Naive thymus-derived CD4-positive, alpha-beta T cell (primary cell): ENCODE measurements at regions not wholly inside any gene's neighbourhood (a gene's known extent, or its start where the extent isn't known, plus 50 kb on each side); places are given as distances from the start of the nearest gene placed in this dataset.

ENCODE experiments used
- ATAC-seq: fragments of 150-1000 bp; cut with Tn5 transposase; 2 replicates; pipeline ENCODE4 v1.10.0; 2021; ENCODE audit warnings: mild to moderate bottlenecking, moderate library complexity
- CTCF ChIA-PET: fragments of 350-600 bp; sonication (Branson Sonifier 250); formaldehyde crosslinking; loops from one replicate; lab custom pipeline; 2021; ENCODE audit warnings: antibody characterized with exemption; lab: Charles Lee
- POLR2A ChIA-PET: fragments of 350-600 bp; sonication (Branson Sonifier 250); formaldehyde crosslinking; loops from one replicate; lab custom pipeline; 2021; ENCODE audit warnings: antibody characterized with exemption, inconsistent platforms; lab: Charles Lee
- DNase-seq, 9 donors: peaks; one replicate each; pipeline versions ENCODE4 v3.0.0 to v3.0.0-alpha.2; 2020 to 2022; ENCODE audit warnings: mixed read lengths in 1 of 9
- H3K27ac ChIP-seq: one replicate; pipeline ENCODE4 v1.7.0; 2013; ENCODE audit warnings: mild to moderate bottlenecking, low read depth, low read length, moderate library complexity
- H3K27me3 ChIP-seq, 2 donors: one replicate each; pipeline ENCODE4 v1.7.0; 2013; ENCODE audit warnings: low read length in 2 of 2, mild to moderate bottlenecking in 2 of 2, moderate library complexity in 2 of 2; ENCODE audit not compliant: control insufficient read depth in 2 of 2, insufficient read depth in 2 of 2
- H3K36me3 ChIP-seq, 3 experiments: 1 replicate in 2 of 3; 2 replicates in 1 of 3; pipeline ENCODE4 v1.7.0; 2013; ENCODE audit warnings: low read length in 3 of 3, mild to moderate bottlenecking in 3 of 3, moderate library complexity in 1 of 3; ENCODE audit not compliant: insufficient read depth in 3 of 3, control insufficient read depth in 2 of 3
- H3K4me1 ChIP-seq, 2 donors: one replicate each; pipeline ENCODE4 v1.7.0; 2013; ENCODE audit warnings: low read length in 2 of 2, mild to moderate bottlenecking in 2 of 2, moderate library complexity in 1 of 2; ENCODE audit not compliant: control insufficient read depth in 2 of 2, insufficient read depth in 2 of 2
- H3K4me3 ChIP-seq: 2 replicates; pipeline ENCODE4 v1.7.0; 2013; ENCODE audit warnings: mild to moderate bottlenecking, low read length
- H3K9me3 ChIP-seq, 3 experiments: 1 replicate in 2 of 3; 2 replicates in 1 of 3; pipeline ENCODE4 v1.7.0; 2013; ENCODE audit warnings: low read length in 3 of 3; ENCODE audit not compliant: control insufficient read depth in 2 of 3
- H3K27ac Mint-ChIP-seq, 9 donors: one replicate each; pipeline ENCODE4 v1.8.0; 2020 to 2022; ENCODE audit warnings: mixed read lengths in 9 of 9, mild to moderate bottlenecking in 8 of 9, moderate library complexity in 5 of 9, inconsistent platforms in 2 of 9
- H3K27me3 Mint-ChIP-seq, 5 donors: one replicate each; pipeline ENCODE4 v1.8.0; 2021 to 2022; ENCODE audit warnings: mixed read lengths in 5 of 5, mild to moderate bottlenecking in 1 of 5
- H3K36me3 Mint-ChIP-seq, 5 donors: one replicate each; pipeline ENCODE4 v1.8.0; 2020 to 2022; ENCODE audit warnings: mixed read lengths in 5 of 5, mild to moderate bottlenecking in 3 of 5, inconsistent platforms in 1 of 5
- H3K4me1 Mint-ChIP-seq, 7 donors: one replicate each; pipeline ENCODE4 v1.8.0; 2020 to 2022; ENCODE audit warnings: mixed read lengths in 7 of 7, mild to moderate bottlenecking in 3 of 7, inconsistent platforms in 1 of 7
- H3K4me3 Mint-ChIP-seq, 10 donors: one replicate each; pipeline ENCODE4 v1.8.0; 2020 to 2022; ENCODE audit warnings: mild to moderate bottlenecking in 10 of 10, mixed read lengths in 10 of 10, moderate library complexity in 6 of 10, inconsistent platforms in 2 of 10
- H3K9me3 Mint-ChIP-seq, 11 donors: one replicate each; pipeline ENCODE4 v1.8.0; 2020 to 2022; ENCODE audit warnings: mixed read lengths in 11 of 11, mild to moderate bottlenecking in 4 of 11, inconsistent platforms in 1 of 11, moderate library complexity in 1 of 11
- intact Hi-C, 2 donors: fragments of 100-400 bp; cut with micrococcal nuclease; formaldehyde crosslinking; loops; one replicate each; pipeline ENCODE4 v1.15.1; 2023

DNA sequence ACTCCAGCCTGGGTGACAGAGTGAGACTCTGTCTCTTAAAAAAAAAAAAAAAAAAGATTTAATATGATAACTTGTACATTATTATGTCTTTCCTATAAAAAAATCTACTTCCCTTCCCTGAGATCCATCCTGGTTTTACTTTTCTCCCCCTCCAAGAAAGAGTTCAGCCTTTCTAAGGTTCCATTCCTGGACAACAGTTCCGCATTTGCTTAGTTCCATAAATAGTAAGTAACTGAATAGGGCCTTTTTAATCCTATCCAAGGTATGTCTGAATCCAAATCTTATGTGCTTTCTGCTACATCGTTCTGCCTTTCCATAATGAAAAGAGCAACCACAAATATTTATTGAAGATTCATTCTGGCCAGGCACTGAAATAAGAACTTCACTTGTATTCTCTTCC is 187.8 kb downstream of the DACT1 start:
- ATAC-seq: no peak
- POLR2A ChIA-PET: no interaction called here

DNA sequence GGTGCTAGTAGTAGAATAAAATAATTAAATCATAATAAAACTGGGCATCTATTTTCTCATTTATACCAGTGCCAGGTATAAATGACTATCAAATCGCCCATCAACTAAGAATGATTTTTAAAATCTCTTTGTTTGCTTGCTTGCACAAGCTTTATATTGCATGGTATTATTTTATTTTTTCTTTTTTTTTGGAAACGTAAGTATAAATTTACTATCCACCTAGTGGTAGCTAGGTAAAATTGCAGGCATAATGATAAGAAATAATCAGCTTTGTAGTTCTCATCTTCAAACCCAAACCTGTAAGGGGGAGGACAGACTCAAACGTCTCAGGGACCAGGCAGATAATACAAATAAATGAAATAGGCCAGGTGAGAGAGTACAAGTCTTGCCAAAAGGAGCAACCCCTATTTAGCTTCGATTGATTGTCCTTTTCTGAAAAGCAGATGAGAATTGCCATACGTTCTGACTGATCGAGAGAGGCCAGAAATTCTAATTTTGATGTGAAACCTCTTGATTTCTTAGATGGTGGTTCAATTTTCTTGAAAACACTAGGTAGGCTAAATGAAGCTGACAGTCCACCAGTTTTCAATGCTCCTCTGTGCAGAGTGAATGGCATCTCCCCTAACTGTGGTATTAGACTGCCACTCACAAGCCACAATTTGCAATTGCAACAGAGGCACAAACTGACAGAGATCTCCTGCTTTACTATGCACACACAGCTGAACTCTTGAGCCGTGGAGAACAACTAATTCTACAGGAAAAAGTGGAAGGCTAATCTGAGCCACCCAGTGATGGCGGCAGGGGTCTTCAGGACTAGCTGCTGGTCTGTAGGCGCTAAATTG is 189.3 kb downstream of the DACT1 start:
- H3K36me3 Mint-ChIP-seq: no peaks in the 10 kb centered on the region
- peaks cover 0 to 14% (median 3%) of the 10 kb centered on the region in 7 donors for H3K4me1 Mint-ChIP-seq
- H3K4me1 ChIP-seq: no peaks in the 10 kb centered on the region
- POLR2A ChIA-PET: no interaction called here
- no peak overlapping the region for H3K4me3 ChIP-seq
- no peak for ATAC-seq
- intact Hi-C loops: loop anchor here in 1 of 2 donors (1.0 kb wide), 1 partner anchor 326 kb away; no protein-coding TSS in a partner anchor
- H3K27ac Mint-ChIP-seq: no peak overlapping the region
- no peaks in the 10 kb centered on the region for H3K27me3 ChIP-seq
- peaks cover 0 to 8% (median 0%) of the 10 kb centered on the region in 11 donors for H3K9me3 Mint-ChIP-seq
- no peak for DNase-seq
- H3K4me3 Mint-ChIP-seq: no peak overlapping the region
- CTCF ChIA-PET: no interaction called here
- no peak overlapping the region for H3K27ac ChIP-seq
- H3K9me3 ChIP-seq: no peaks in the 10 kb centered on the region
- no peaks in the 10 kb centered on the region for H3K36me3 ChIP-seq
- no peaks in the 10 kb centered on the region for H3K27me3 Mint-ChIP-seq

More for the DNA sequence above, 187.8 kb downstream of the DACT1 start:
- Mint-ChIP-seq H3K9me3 (peaks cover 0 to 8% (median 0%) of the 10 kb centered on the region in 11 donors), H3K27ac (no peak overlapping the region), H3K4me3 (no peak overlapping the region), H3K36me3 (no peaks in the 10 kb centered on the region), H3K4me1 (peaks cover 0 to 10% (median 3%) of the 10 kb centered on the region in 7 donors), H3K27me3 (no peaks in the 10 kb centered on the region)
- CTCF ChIA-PET: no interaction called here
- Histone ChIP-seq H3K4me1 (no peaks in the 10 kb centered on the region), H3K9me3 (no peaks in the 10 kb centered on the region), H3K27ac (no peak overlapping the region), H3K4me3 (no peak overlapping the region), H3K36me3 (no peaks in the 10 kb centered on the region), H3K27me3 (no peaks in the 10 kb centered on the region)
- no peak for DNase-seq
- intact Hi-C loops: no loop called here

DNA sequence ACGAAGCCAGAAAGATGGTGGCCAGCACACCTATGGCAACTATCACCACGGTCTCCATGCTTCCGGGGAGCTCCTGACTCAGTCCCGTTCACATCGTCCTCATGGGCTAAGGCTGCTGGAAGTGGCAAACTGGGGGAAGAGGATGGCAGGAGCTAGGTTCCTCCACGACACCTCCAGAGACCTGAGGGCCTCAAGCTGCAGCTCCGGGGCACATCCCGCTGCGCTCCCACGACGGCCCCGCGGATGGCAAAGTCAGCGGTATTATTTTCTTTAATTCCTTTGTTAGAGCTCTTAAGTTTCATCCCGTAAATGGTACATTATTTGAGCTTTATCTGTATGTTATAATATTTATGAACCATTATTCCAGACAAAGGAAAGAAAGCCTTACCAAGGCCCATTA is 190.5 kb downstream of the DACT1 start:
- Mint-ChIP-seq H3K9me3 (peaks cover 0 to 8% (median 0%) of the 10 kb centered on the region in 11 donors), H3K4me1 (peaks cover 0 to 14% (median 3%) of the 10 kb centered on the region in 7 donors), H3K4me3 (no peak overlapping the region), H3K36me3 (peaks cover 0 to 3% (median 0%) of the 10 kb centered on the region in 5 donors), H3K27ac (no peak overlapping the region), H3K27me3 (no peaks in the 10 kb centered on the region)
- ChIA-PET POLR2A (no interaction called here), CTCF (no interaction called here)
- intact Hi-C loops: no loop called here
- Histone ChIP-seq H3K9me3 (no peaks in the 10 kb centered on the region), H3K27ac (no peak overlapping the region), H3K4me3 (no peak overlapping the region), H3K36me3 (no peaks in the 10 kb centered on the region), H3K27me3 (no peaks in the 10 kb centered on the region), H3K4me1 (no peaks in the 10 kb centered on the region)
- no peak for ATAC-seq
- no peak for DNase-seq

DNA sequence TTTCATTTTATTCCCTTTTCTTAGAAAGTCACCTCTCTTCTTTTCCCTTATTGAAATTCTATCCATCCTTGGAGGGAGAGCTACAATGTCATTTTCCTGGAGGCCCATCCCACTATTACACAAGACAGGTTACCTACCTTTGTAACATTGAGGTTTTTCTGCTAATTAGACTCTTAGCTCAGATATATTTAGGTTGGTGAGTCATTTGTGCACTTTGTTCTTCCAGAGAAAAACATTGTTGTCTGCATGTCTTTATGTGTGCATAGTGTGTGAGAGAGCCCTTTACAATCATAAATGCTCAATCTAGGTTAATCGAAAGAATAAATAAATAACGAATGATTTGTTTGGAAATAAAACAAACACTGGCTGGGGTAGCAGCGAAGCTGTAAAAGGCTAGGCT is 191.8 kb downstream of the DACT1 start:
- Mint-ChIP-seq H3K9me3 (peaks cover 0 to 8% (median 0%) of the 10 kb centered on the region in 11 donors), H3K4me3 (peak overlapping the region in 1 of 10 donors; percentile 47), H3K27me3 (no peaks in the 10 kb centered on the region), H3K36me3 (peaks cover 0 to 3% (median 0%) of the 10 kb centered on the region in 5 donors), H3K4me1 (peaks cover 0 to 14% (median 3%) of the 10 kb centered on the region in 7 donors), H3K27ac (peak overlapping the region in 2 of 9 donors; percentile 1 to 22)
- intact Hi-C loops: no loop called here
- CTCF ChIA-PET: no interaction called here
- POLR2A ChIA-PET: no interaction called here
- H3K9me3 ChIP-seq: no peaks in the 10 kb centered on the region
- H3K4me1 ChIP-seq: no peaks in the 10 kb centered on the region
- H3K27ac ChIP-seq: no peak overlapping the region
- H3K36me3 ChIP-seq: no peaks in the 10 kb centered on the region
- no peak overlapping the region for H3K4me3 ChIP-seq
- no peaks in the 10 kb centered on the region for H3K27me3 ChIP-seq
- no peak for DNase-seq
- ATAC-seq: no peak

DNA sequence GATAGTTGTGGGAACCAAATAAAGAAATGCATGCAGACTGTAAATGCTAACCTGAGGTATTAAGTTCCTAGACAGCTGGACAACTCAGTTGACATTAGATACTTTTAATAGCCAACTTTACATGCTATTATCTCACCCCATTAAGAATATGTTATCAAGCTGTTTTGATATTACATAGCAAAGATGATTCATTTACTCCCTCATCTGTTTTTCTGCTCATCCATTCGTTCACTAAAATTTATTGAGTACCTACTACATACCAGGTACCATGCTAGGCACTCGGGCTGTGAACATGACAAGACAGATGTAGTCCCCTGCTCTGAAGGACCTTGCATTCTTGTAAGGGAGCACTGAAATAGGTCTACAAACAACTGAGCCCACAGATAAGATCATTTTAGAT is 192.4 kb downstream of the DACT1 start:
- Mint-ChIP-seq H3K4me3 (no peak overlapping the region), H3K36me3 (peaks cover 0 to 3% (median 0%) of the 10 kb centered on the region in 5 donors), H3K27ac (no peak overlapping the region), H3K9me3 (peaks cover 0 to 8% (median 0%) of the 10 kb centered on the region in 11 donors), H3K27me3 (no peaks in the 10 kb centered on the region), H3K4me1 (peaks cover 0 to 14% (median 3%) of the 10 kb centered on the region in 7 donors)
- DNase-seq: no peak
- no peaks in the 10 kb centered on the region for H3K36me3 ChIP-seq
- H3K4me1 ChIP-seq: no peaks in the 10 kb centered on the region
- H3K27ac ChIP-seq: no peak overlapping the region
- no peak for ATAC-seq
- no peaks in the 10 kb centered on the region for H3K27me3 ChIP-seq
- no peak overlapping the region for H3K4me3 ChIP-seq
- POLR2A ChIA-PET: no interaction called here
- CTCF ChIA-PET: no interaction called here
- intact Hi-C loops: no loop called here
- no peaks in the 10 kb centered on the region for H3K9me3 ChIP-seq

DNA sequence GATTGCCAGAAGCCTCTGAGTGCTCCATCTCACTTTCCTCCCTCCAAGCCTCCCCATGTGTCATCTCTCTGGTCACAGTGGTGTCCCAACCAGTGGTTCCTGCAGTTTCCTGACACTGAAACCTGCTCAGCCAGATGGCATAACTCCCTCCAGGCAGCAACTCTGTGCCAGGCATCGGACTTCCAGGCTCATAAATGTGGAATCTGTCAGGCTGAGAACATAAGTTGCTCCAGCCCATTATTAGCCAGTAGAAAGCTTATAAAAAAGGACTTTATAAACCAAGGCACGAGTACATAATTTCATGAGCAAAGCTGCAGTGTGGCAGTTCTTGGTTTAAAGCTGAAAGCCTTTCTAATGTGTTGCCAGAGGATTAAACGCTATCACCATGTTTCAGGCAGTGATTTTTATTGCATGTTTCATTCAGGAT is 194.3 kb downstream of the DACT1 start:
- Histone ChIP-seq H3K4me3 (no peak overlapping the region), H3K36me3 (no peaks in the 10 kb centered on the region), H3K27ac (no peak overlapping the region), H3K4me1 (no peaks in the 10 kb centered on the region), H3K27me3 (no peaks in the 10 kb centered on the region), H3K9me3 (no peaks in the 10 kb centered on the region)
- Mint-ChIP-seq H3K36me3 (peaks cover 0 to 3% (median 0%) of the 10 kb centered on the region in 5 donors), H3K4me3 (no peak overlapping the region), H3K4me1 (peaks cover 0 to 14% (median 3%) of the 10 kb centered on the region in 7 donors), H3K27me3 (peaks cover 0 to 2% (median 0%) of the 10 kb centered on the region in 5 donors), H3K9me3 (peaks cover 0 to 7% (median 0%) of the 10 kb centered on the region in 11 donors), H3K27ac (no peak overlapping the region)
- ATAC-seq: no peak
- DNase-seq: no peak
- ChIA-PET POLR2A (no interaction called here), CTCF (no interaction called here)
- intact Hi-C loops: no loop called here
